OCI-LY3 (cell line): ENCODE measurements at regions not wholly inside any gene's neighbourhood (a gene's known extent, or its start where the extent isn't known, plus 50 kb on each side); places are given as distances from the start of the nearest gene placed in this dataset.

Source experiments
- CTCF ChIP-seq: fragments of 200-600, 300-600 bp; sonication (generic); IDR thresholded peaks from 2 replicates; pipeline ENCODE4 v1.5.1; 2014; ENCODE audit warnings: antibody characterized with exemption, low read length, low read depth
- EZH2phosphoT487 ChIP-seq: fragments of 200-600 bp; shearing (Covaris generic); IDR thresholded peaks from 2 replicates; pipeline ENCODE4 v1.6.1; 2018; ENCODE audit warnings: antibody characterized with exemption, mixed run types, low read depth

- TF ChIP-seq CTCF (no peak), EZH2phosphoT487 (no peak)
These were observed 331.9 kb downstream of the NPHP4 start for GRCh38 chr1:5660141-5660935.
